ENCODE measurements at regions not wholly inside any gene's neighbourhood (a gene's known extent, or its start where the extent isn't known, plus 50 kb on each side); places are given as distances from the start of the nearest gene placed in this dataset.

- H3K9me2 ChIP-seq (ENCODE audit: insufficient read depth): no peaks in the 10 kb centered on the region
- H3K4me3 ChIP-seq (replicated peaks in 1 of 2; ENCODE audit: low read depth in 1 of 2, low read length in 2 of 2): no peak overlapping the region
- H3K4me2 ChIP-seq (ENCODE audit: low read length): no peak overlapping the region
- no peaks in the 10 kb centered on the region for H3K36me3 ChIP-seq (ENCODE audit: control insufficient read depth in 1 of 2, insufficient read depth in 2 of 2, low read length in 2 of 2)
- TF ChIP-seq, protein P1, sequence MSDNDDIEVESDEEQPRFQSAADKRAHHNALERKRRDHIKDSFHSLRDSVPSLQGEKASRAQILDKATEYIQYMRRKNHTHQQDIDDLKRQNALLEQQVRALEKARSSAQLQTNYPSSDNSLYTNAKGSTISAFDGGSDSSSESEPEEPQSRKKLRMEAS (IDR thresholded peaks at IDR 0.05): no peak
- TF ChIP-seq POLR2A (IDR thresholded peaks at IDR 0.05; ENCODE audit: borderline replicate concordance, extremely low read depth, insufficient read depth, insufficient read length) (no peak), YY1 (IDR thresholded peaks at IDR 0.05; ENCODE audit: extremely low read depth, insufficient replicate concordance, low read depth, low read length) (no peak), ELF1 (IDR thresholded peaks at IDR 0.05; ENCODE audit: borderline replicate concordance, low read depth) (no peak), SIN3A (IDR thresholded peaks at IDR 0.05; ENCODE audit: low read depth) (no peak), SRF (IDR thresholded peaks at IDR 0.05; ENCODE audit: low read depth) (no peak), TCF7L2 (IDR thresholded peaks at IDR 0.05; ENCODE audit: borderline replicate concordance, extremely low read depth, insufficient read depth, insufficient read length) (no peak), ZFX (IDR thresholded peaks at IDR 0.05) (no peak), CBX3 (IDR thresholded peaks at IDR 0.05; ENCODE audit: low read depth) (no peak), FOSL1 (IDR thresholded peaks at IDR 0.05; ENCODE audit: low read depth) (no peak), EZH2 (IDR thresholded peaks at IDR 0.05) (no peak), ZBTB33 (IDR thresholded peaks at IDR 0.05; ENCODE audit: extremely low read depth, insufficient replicate concordance, low read length) (no peak)
- TF ChIP-seq, protein P2, sequence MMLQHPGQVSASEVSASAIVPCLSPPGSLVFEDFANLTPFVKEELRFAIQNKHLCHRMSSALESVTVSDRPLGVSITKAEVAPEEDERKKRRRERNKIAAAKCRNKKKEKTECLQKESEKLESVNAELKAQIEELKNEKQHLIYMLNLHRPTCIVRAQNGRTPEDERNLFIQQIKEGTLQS (IDR thresholded peaks at IDR 0.05): no peak
- TF ChIP-seq, protein P3, sequence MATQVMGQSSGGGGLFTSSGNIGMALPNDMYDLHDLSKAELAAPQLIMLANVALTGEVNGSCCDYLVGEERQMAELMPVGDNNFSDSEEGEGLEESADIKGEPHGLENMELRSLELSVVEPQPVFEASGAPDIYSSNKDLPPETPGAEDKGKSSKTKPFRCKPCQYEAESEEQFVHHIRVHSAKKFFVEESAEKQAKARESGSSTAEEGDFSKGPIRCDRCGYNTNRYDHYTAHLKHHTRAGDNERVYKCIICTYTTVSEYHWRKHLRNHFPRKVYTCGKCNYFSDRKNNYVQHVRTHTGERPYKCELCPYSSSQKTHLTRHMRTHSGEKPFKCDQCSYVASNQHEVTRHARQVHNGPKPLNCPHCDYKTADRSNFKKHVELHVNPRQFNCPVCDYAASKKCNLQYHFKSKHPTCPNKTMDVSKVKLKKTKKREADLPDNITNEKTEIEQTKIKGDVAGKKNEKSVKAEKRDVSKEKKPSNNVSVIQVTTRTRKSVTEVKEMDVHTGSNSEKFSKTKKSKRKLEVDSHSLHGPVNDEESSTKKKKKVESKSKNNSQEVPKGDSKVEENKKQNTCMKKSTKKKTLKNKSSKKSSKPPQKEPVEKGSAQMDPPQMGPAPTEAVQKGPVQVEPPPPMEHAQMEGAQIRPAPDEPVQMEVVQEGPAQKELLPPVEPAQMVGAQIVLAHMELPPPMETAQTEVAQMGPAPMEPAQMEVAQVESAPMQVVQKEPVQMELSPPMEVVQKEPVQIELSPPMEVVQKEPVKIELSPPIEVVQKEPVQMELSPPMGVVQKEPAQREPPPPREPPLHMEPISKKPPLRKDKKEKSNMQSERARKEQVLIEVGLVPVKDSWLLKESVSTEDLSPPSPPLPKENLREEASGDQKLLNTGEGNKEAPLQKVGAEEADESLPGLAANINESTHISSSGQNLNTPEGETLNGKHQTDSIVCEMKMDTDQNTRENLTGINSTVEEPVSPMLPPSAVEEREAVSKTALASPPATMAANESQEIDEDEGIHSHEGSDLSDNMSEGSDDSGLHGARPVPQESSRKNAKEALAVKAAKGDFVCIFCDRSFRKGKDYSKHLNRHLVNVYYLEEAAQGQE (IDR thresholded peaks at IDR 0.05; ENCODE audit: low read depth): no peak
- TF ChIP-seq, protein P4, sequence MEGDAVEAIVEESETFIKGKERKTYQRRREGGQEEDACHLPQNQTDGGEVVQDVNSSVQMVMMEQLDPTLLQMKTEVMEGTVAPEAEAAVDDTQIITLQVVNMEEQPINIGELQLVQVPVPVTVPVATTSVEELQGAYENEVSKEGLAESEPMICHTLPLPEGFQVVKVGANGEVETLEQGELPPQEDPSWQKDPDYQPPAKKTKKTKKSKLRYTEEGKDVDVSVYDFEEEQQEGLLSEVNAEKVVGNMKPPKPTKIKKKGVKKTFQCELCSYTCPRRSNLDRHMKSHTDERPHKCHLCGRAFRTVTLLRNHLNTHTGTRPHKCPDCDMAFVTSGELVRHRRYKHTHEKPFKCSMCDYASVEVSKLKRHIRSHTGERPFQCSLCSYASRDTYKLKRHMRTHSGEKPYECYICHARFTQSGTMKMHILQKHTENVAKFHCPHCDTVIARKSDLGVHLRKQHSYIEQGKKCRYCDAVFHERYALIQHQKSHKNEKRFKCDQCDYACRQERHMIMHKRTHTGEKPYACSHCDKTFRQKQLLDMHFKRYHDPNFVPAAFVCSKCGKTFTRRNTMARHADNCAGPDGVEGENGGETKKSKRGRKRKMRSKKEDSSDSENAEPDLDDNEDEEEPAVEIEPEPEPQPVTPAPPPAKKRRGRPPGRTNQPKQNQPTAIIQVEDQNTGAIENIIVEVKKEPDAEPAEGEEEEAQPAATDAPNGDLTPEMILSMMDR (IDR thresholded peaks at IDR 0.05 in 2 of 3, conservative IDR thresholded peaks at IDR 0.05 in 1 of 3; ENCODE audit: borderline replicate concordance in 1 of 3, insufficient read depth in 1 of 3, low read depth in 2 of 3, low read length in 2 of 3): no peak
- DNase-seq (ENCODE audit: low read depth, low spot score): no peak
- CTCF ChIA-PET: no interaction called here
- no TSS peak for BruUV-seq (replicated peaks)
- no peaks in the 10 kb centered on the region for H3K79me2 ChIP-seq (ENCODE audit: insufficient read depth, low read length)
- no peak overlapping the region for H3K27ac ChIP-seq (ENCODE audit: low read depth, low read length)
- no peak for ATAC-seq
- intact Hi-C loops (cut with micrococcal nuclease): no loop called here
- POLR2A ChIA-PET: no interaction called here
- RAD21 ChIA-PET (ENCODE audit: low non-redundant PET in 1 of 2, low total read pairs in 2 of 2, uncharacterized antibody in 2 of 2, unreplicated experiment in 2 of 2): no interaction called here
- H3K9me3 ChIP-seq (ENCODE audit: control insufficient read depth in 1 of 2, insufficient read depth in 1 of 2, low read depth in 1 of 2, low read length in 2 of 2): no peaks in the 10 kb centered on the region
- no peaks in the 10 kb centered on the region for H3K4me1 ChIP-seq (ENCODE audit: control insufficient read depth in 1 of 2, insufficient read depth in 2 of 2, low read length in 2 of 2)
- H3K9ac ChIP-seq (ENCODE audit: low read length): no peak overlapping the region
- no peaks in the 10 kb centered on the region for H4K20me1 ChIP-seq (ENCODE audit: insufficient read depth)
- no peak overlapping the region for H2AFZ ChIP-seq (ENCODE audit: low read depth, low read length, poor library complexity, severe bottlenecking)
- peaks cover 20% of the 10 kb centered on the region for H3K27me3 ChIP-seq (ENCODE audit: insufficient read depth, low read length)
Measured at GRCh38 chr3:64387688-64388087, 162.4 kb upstream of the PRICKLE2 start.
